ENCODE measurements at regions not wholly inside any gene's neighbourhood (a gene's known extent, or its start where the extent isn't known, plus 50 kb on each side); places are given as distances from the start of the nearest gene placed in this dataset.

DNA sequence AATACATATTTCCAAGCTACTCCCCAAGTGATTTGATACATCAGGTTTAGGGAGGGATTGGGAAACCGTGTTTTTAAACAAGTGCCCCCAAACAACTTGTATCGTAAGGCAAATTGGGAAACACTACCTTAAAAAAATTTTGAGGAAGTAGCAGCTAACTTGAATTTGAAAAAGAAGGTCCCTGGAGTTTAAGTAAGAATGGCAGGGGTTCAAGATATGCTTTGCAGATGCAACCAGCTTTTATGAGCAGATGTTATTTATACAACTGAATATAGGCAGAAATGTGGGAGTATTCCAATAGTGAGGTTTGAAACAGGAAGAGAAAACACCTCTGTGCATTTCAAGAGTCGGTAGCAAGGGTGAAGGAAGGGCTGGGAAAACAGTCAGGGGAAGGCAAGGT is 139.6 kb downstream of the IL20RB start:
- no TSS peak for BruUV-seq (replicated peaks)
- in situ Hi-C loops (cut with HindIII; ENCODE audit: extremely low pct_ligation_motif_present, low pct_unique_long_range_greater_than_20kb), result no loop called here
- 2% methylated on average over 3 of the region's 3 CpGs for WGBS (ENCODE audit: low lambda C conversion rate)

DNA sequence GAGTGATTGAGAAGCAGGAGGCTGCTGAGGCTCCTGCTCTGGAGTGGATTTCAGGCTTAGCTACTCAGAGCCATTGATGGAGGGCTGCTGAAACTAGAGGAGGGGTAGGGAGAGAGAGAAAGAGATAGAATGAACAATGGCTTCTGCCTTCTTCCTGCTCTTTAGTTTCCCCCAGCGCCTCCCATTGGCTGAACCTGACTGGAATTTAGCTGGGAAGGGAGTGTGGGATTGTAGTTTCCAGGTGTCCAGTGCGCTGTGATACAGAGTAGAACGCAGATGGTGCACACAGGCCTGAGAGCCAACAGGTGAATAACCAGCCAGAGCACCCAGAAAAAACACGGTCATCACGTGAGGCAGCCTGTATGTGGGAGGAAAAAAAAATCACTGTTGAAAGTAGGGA is 140.1 kb downstream of the IL20RB start:
- ChIA-PET POLR2A (no interaction called here), CTCF (ENCODE audit: low intra/inter-chr PET ratio, low total read pairs) (no interaction called here)
- Histone ChIP-seq H2AFZ (ENCODE audit: low read length) (no peak overlapping the region), H3K9me3 (ENCODE audit: low read length) (no peaks in the 10 kb centered on the region), H3K79me2 (ENCODE audit: insufficient read depth, low read length) (no peaks in the 10 kb centered on the region), H3K4me3 (replicated peaks in 1 of 3; ENCODE audit: insufficient read depth in 1 of 3, low read depth in 2 of 3, low read length in 3 of 3) (no peak overlapping the region), H3K9ac (ENCODE audit: insufficient read depth, low read depth, low read length) (no peak overlapping the region), H3K27me3 (ENCODE audit: control insufficient read depth in 1 of 2, insufficient read depth in 2 of 2, low read length in 2 of 2) (peaks cover 0 to 4% of the 10 kb centered on the region in 2 experiments; a peak in 1 of 5 replicates), H3K4me1 (ENCODE audit: insufficient read depth, low read length) (no peaks in the 10 kb centered on the region), H4K20me1 (ENCODE audit: insufficient read depth, low read length) (no peaks in the 10 kb centered on the region), H3K4me2 (ENCODE audit: low read depth, low read length) (no peak overlapping the region), H3K36me3 (replicated peaks in 1 of 2; ENCODE audit: control insufficient read depth in 1 of 2, insufficient read depth in 2 of 2, low read length in 2 of 2) (no peaks in the 10 kb centered on the region), H3K27ac (ENCODE audit: extremely low read length, insufficient read depth, low read length) (no peak overlapping the region)
- in situ Hi-C loops (cut with HindIII; ENCODE audit: extremely low pct_ligation_motif_present, low pct_unique_long_range_greater_than_20kb), result no loop called here
- FAIRE-seq, result no peak
- no peak for DNase-seq (ENCODE audit: low spot score)
- intact Hi-C loops (cut with micrococcal nuclease; ENCODE audit: unreplicated experiment), result no loop called here
- 0% methylated on average over 5 of the region's 5 CpGs for WGBS (ENCODE audit: low lambda C conversion rate)
- no TSS peak for BruUV-seq (replicated peaks)
- no peak for ATAC-seq
- TF ChIP-seq, protein P1, sequence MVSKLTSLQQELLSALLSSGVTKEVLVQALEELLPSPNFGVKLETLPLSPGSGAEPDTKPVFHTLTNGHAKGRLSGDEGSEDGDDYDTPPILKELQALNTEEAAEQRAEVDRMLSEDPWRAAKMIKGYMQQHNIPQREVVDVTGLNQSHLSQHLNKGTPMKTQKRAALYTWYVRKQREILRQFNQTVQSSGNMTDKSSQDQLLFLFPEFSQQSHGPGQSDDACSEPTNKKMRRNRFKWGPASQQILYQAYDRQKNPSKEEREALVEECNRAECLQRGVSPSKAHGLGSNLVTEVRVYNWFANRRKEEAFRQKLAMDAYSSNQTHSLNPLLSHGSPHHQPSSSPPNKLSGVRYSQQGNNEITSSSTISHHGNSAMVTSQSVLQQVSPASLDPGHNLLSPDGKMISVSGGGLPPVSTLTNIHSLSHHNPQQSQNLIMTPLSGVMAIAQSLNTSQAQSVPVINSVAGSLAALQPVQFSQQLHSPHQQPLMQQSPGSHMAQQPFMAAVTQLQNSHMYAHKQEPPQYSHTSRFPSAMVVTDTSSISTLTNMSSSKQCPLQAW (CRISPR knock-in tag; IDR thresholded peaks at IDR 0.05), result no peak
- TF ChIP-seq MLLT10 (CRISPR knock-in tag; IDR thresholded peaks at IDR 0.05) (no peak), ZKSCAN8 (CRISPR knock-in tag; IDR thresholded peaks at IDR 0.05; ENCODE audit: borderline replicate concordance) (no peak), ZNF570 (CRISPR knock-in tag; IDR thresholded peaks at IDR 0.05; ENCODE audit: borderline replicate concordance) (no peak), ZNF543 (CRISPR knock-in tag; IDR thresholded peaks at IDR 0.05) (no peak), MEIS1 (CRISPR knock-in tag; IDR thresholded peaks at IDR 0.05; ENCODE audit: borderline replicate concordance) (no peak), RFXANK (CRISPR knock-in tag; IDR thresholded peaks at IDR 0.05) (no peak), ZNF224 (CRISPR knock-in tag; IDR thresholded peaks at IDR 0.05) (no peak), JUN (CRISPR knock-in tag; IDR thresholded peaks at IDR 0.05) (no peak), ZSCAN30 (CRISPR knock-in tag; IDR thresholded peaks at IDR 0.05) (no peak), ZNF432 (CRISPR knock-in tag; IDR thresholded peaks at IDR 0.05; ENCODE audit: borderline replicate concordance) (no peak), STAG1 (CRISPR knock-in tag; IDR thresholded peaks at IDR 0.05) (no peak), MTF2 (CRISPR knock-in tag; IDR thresholded peaks at IDR 0.05; ENCODE audit: borderline replicate concordance) (no peak)
- TF ChIP-seq, protein P2, sequence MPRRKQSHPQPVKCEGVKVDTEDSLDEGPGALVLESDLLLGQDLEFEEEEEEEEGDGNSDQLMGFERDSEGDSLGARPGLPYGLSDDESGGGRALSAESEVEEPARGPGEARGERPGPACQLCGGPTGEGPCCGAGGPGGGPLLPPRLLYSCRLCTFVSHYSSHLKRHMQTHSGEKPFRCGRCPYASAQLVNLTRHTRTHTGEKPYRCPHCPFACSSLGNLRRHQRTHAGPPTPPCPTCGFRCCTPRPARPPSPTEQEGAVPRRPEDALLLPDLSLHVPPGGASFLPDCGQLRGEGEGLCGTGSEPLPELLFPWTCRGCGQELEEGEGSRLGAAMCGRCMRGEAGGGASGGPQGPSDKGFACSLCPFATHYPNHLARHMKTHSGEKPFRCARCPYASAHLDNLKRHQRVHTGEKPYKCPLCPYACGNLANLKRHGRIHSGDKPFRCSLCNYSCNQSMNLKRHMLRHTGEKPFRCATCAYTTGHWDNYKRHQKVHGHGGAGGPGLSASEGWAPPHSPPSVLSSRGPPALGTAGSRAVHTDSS (CRISPR knock-in tag; conservative IDR thresholded peaks at IDR 0.05), result no peak

More for the DNA sequence above, 139.6 kb downstream of the IL20RB start:
- Histone ChIP-seq H3K4me3 (replicated peaks in 1 of 3; ENCODE audit: insufficient read depth in 1 of 3, low read depth in 2 of 3, low read length in 3 of 3) (no peak overlapping the region), H3K9ac (ENCODE audit: insufficient read depth, low read depth, low read length) (no peak overlapping the region), H2AFZ (ENCODE audit: low read length) (no peak overlapping the region), H3K4me1 (ENCODE audit: insufficient read depth, low read length) (no peaks in the 10 kb centered on the region), H3K4me2 (ENCODE audit: low read depth, low read length) (no peak overlapping the region), H3K79me2 (ENCODE audit: insufficient read depth, low read length) (no peaks in the 10 kb centered on the region), H3K9me3 (ENCODE audit: low read length) (no peaks in the 10 kb centered on the region), H4K20me1 (ENCODE audit: insufficient read depth, low read length) (no peaks in the 10 kb centered on the region), H3K36me3 (replicated peaks in 1 of 2; ENCODE audit: control insufficient read depth in 1 of 2, insufficient read depth in 2 of 2, low read length in 2 of 2) (no peaks in the 10 kb centered on the region), H3K27me3 (ENCODE audit: control insufficient read depth in 1 of 2, insufficient read depth in 2 of 2, low read length in 2 of 2) (peaks cover 0 to 4% of the 10 kb centered on the region in 2 experiments; a peak in 1 of 5 replicates), H3K27ac (ENCODE audit: extremely low read length, insufficient read depth, low read length) (no peak overlapping the region)
- no peak for TF ChIP-seq SP2 (CRISPR knock-in tag; IDR thresholded peaks at IDR 0.05)
- ChIA-PET POLR2A (no interaction called here), CTCF (ENCODE audit: low intra/inter-chr PET ratio, low total read pairs) (no interaction called here)
- no peak for ATAC-seq
- FAIRE-seq, result no peak
- intact Hi-C loops (cut with micrococcal nuclease; ENCODE audit: unreplicated experiment), result no loop called here
- no peak for DNase-seq (ENCODE audit: low spot score)

Measured in HepG2 (cell line).